DND-41 (cell line): ENCODE measurements at regions not wholly inside any gene's neighbourhood (a gene's known extent, or its start where the extent isn't known, plus 50 kb on each side); places are given as distances from the start of the nearest gene placed in this dataset.

ENCODE experiments used
- ATAC-seq: fragments of 200-7000 bp; cut with Tn5 transposase; 3 replicates; pipeline ENCODE4 v1.9.1; 2021; ENCODE audit warnings: low read depth; ENCODE audit not compliant: insufficient read depth
- DNase-seq: peaks from one replicate; pipeline ENCODE4 v3.0.0-alpha.2; 2020
- H2AFZ ChIP-seq: 2 replicates; pipeline ENCODE4 v1.6.0; 2012; ENCODE audit warnings: low read depth, low read length
- H3K27ac ChIP-seq: 2 replicates; pipeline ENCODE4 v1.5.1; 2012; ENCODE audit warnings: low read length, inconsistent platforms
- H3K27me3 ChIP-seq: fragments of 200-600 bp; sonication (generic); 2 replicates; pipeline ENCODE4 v1.6.0; 2012; ENCODE audit warnings: low read length, mild to moderate bottlenecking, inconsistent platforms; ENCODE audit not compliant: insufficient read depth, poor library complexity
- H3K36me3 ChIP-seq: 2 replicates; pipeline ENCODE4 v1.5.1; 2012; ENCODE audit warnings: low read length, inconsistent platforms; ENCODE audit not compliant: insufficient read depth
- H3K4me1 ChIP-seq: 2 replicates; pipeline ENCODE4 v1.5.1; 2012; ENCODE audit warnings: mild to moderate bottlenecking, low read length; ENCODE audit not compliant: insufficient read depth
- H3K4me2 ChIP-seq: 2 replicates; pipeline ENCODE4 v1.6.0; 2012; ENCODE audit warnings: mild to moderate bottlenecking, moderate library complexity, low read length, inconsistent platforms; ENCODE audit not compliant: insufficient read depth
- H3K4me3 ChIP-seq, 2 experiments: fragments of 200-600 bp in 1 of 2; shearing (Covaris generic) in 1 of 2; 2 replicates each; pipeline ENCODE4 v1.5.1; 2012 to 2016; ENCODE audit warnings: inconsistent platforms in 2 of 2, low read length in 2 of 2, mild to moderate bottlenecking in 2 of 2, low read depth in 1 of 2, moderate library complexity in 1 of 2
- H3K79me2 ChIP-seq: 2 replicates; pipeline ENCODE4 v1.6.0; 2012; ENCODE audit warnings: low read length, inconsistent platforms; ENCODE audit not compliant: insufficient read depth
- H3K9ac ChIP-seq: 2 replicates; pipeline ENCODE4 v1.6.0; 2012; ENCODE audit warnings: low read depth, mild to moderate bottlenecking, inconsistent platforms, low read length, moderate library complexity
- H3K9me3 ChIP-seq: 2 replicates; pipeline ENCODE4 v1.5.1; 2012; ENCODE audit warnings: low read length, moderate library complexity, mild to moderate bottlenecking, inconsistent platforms; ENCODE audit not compliant: insufficient read depth, severe bottlenecking
- H4K20me1 ChIP-seq: 2 replicates; pipeline ENCODE4 v1.6.0; 2012; ENCODE audit warnings: low read length; ENCODE audit not compliant: insufficient read depth
- EZH2 ChIP-seq: IDR thresholded peaks from 3 replicates; pipeline ENCODE4 v1.6.1; 2012; ENCODE audit warnings: borderline replicate concordance, low read depth, mild to moderate bottlenecking, moderate library complexity, low read length, inconsistent platforms; ENCODE audit not compliant: severe bottlenecking
- TF ChIP-seq, protein P1 (sequence below): IDR thresholded peaks from 2 replicates; pipeline ENCODE4 v1.5.1; 2012; ENCODE audit warnings: borderline replicate concordance, low read length, moderate library complexity, mild to moderate bottlenecking; ENCODE audit not compliant: poor library complexity, severe bottlenecking; ENCODE audit errors: extremely low read depth

DNA sequence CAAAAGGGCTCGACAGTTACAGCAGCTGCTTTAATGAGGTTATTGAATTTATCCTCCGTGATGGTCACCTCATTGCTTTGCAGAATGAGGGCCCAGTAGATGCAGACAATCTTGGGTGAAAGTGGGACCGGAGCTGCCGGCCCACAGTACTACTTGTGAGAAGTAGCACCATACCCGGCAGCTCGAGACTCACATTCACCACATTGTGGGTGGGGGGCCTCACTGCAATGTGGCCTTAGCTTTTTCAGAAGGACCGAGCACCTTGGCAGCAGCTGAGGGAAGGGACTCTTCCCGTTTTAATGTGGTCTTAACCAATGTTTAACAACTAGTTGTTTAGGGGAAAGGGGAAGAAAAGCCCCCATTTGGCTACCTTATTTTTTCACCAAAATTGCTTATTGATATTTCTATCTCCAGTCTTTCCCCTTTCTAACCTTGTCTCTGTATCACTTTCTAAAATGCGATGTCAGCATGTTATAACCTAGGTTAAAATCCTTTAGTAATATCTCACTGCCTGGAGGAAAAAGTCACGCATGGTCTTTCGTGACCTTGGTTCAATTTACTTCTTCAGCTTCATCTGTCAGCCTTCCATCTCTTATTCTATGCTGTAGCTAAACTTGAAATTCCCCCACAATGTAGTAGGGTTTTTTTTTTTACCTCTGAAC, 87.4 kb upstream of the PHYHIPL start:
- Histone ChIP-seq H3K79me2 (no peaks in the 10 kb centered on the region), H2AFZ (no peak overlapping the region), H3K4me3 (no peak overlapping the region), H3K27me3 (no peaks in the 10 kb centered on the region), H4K20me1 (no peaks in the 10 kb centered on the region), H3K9ac (no peak overlapping the region), H3K9me3 (no peaks in the 10 kb centered on the region), H3K27ac (no peak overlapping the region), H3K4me1 (no peaks in the 10 kb centered on the region), H3K36me3 (no peaks in the 10 kb centered on the region), H3K4me2 (no peak overlapping the region)
- TF ChIP-seq EZH2 = no peak
- TF ChIP-seq, protein P1, sequence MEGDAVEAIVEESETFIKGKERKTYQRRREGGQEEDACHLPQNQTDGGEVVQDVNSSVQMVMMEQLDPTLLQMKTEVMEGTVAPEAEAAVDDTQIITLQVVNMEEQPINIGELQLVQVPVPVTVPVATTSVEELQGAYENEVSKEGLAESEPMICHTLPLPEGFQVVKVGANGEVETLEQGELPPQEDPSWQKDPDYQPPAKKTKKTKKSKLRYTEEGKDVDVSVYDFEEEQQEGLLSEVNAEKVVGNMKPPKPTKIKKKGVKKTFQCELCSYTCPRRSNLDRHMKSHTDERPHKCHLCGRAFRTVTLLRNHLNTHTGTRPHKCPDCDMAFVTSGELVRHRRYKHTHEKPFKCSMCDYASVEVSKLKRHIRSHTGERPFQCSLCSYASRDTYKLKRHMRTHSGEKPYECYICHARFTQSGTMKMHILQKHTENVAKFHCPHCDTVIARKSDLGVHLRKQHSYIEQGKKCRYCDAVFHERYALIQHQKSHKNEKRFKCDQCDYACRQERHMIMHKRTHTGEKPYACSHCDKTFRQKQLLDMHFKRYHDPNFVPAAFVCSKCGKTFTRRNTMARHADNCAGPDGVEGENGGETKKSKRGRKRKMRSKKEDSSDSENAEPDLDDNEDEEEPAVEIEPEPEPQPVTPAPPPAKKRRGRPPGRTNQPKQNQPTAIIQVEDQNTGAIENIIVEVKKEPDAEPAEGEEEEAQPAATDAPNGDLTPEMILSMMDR = no peak
- ATAC-seq = no peak
- DNase-seq = no peak

DNA sequence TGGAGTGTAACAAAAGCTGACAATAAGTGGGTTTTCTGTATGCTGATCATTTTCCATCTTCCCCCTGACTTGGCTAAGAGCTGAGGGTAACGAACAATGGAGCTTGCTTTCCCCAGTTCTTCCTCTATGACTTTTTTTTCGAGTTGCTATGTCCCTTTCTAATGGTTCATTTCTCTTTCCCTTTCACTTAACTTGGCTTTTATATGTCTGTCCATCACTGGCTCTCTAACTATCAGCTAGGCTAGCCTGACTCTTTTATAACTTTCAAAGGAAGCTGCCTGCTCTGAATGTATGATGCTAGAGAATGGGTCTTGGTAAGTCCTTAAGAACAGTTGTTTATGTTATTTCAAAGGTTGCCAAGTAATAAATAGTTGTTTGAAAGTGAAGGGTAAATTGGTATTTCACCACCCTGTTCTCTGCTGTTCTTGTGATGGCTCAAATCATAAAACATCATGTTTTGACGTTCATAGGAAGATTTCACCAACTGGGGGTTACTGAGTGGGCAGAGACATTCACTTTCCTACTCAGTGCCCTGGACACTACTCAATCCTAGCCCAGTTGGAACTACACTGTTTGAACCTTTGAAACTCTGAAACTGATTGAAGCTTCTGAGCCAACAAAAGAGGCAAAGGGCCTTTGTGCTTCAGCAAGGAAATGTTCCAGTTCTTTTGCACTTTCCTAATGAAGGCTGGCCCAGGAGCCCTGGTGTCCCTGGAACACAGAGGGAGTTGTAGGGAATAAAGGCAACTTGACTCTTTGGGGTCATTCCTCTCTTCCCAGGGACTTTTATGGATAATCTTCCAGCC, 85.4 kb upstream of the PHYHIPL start:
- Histone ChIP-seq H3K79me2 (no peaks in the 10 kb centered on the region), H3K4me2 (no peak overlapping the region), H3K4me1 (no peaks in the 10 kb centered on the region), H3K9ac (no peak overlapping the region), H3K36me3 (no peaks in the 10 kb centered on the region), H4K20me1 (no peaks in the 10 kb centered on the region), H2AFZ (no peak overlapping the region), H3K27me3 (no peaks in the 10 kb centered on the region), H3K4me3 (no peak overlapping the region), H3K27ac (no peak overlapping the region), H3K9me3 (no peaks in the 10 kb centered on the region)
- TF ChIP-seq EZH2 = no peak
- TF ChIP-seq, protein P1 = no peak
- DNase-seq (no peak), ATAC-seq (no peak)

DNA sequence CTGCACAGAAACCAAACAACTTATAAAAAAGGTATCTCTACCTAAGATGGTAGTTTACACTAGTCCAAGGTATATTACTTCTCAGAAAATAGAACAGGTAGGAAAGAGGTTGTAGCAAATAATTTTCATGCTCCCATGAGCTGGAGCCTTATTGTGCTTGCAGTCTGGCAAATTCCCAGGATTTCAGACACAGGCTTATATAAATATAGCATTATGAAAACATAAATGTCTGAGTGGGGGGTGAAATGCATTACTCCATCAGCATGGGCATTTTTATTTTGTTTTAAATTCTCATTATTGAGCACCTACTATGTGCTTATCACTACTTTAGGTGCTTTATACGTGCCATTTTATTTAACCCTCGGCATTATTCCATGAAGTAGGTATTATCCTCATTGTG, 83.0 kb upstream of the PHYHIPL start:
- no peak for TF ChIP-seq EZH2
- TF ChIP-seq, protein P1 = no peak
- Histone ChIP-seq H3K36me3 (no peaks in the 10 kb centered on the region), H3K9ac (no peak overlapping the region), H3K4me2 (no peak overlapping the region), H3K4me3 (no peak overlapping the region), H4K20me1 (no peaks in the 10 kb centered on the region), H2AFZ (no peak overlapping the region), H3K9me3 (no peaks in the 10 kb centered on the region), H3K27me3 (no peaks in the 10 kb centered on the region), H3K27ac (no peak overlapping the region), H3K79me2 (no peaks in the 10 kb centered on the region), H3K4me1 (no peaks in the 10 kb centered on the region)
- no peak for DNase-seq
- no peak for ATAC-seq
